ENCODE measurements at regions not wholly inside any gene's neighbourhood (a gene's known extent, or its start where the extent isn't known, plus 50 kb on each side); places are given as distances from the start of the nearest gene placed in this dataset.

- TF ChIP-seq, protein P1, sequence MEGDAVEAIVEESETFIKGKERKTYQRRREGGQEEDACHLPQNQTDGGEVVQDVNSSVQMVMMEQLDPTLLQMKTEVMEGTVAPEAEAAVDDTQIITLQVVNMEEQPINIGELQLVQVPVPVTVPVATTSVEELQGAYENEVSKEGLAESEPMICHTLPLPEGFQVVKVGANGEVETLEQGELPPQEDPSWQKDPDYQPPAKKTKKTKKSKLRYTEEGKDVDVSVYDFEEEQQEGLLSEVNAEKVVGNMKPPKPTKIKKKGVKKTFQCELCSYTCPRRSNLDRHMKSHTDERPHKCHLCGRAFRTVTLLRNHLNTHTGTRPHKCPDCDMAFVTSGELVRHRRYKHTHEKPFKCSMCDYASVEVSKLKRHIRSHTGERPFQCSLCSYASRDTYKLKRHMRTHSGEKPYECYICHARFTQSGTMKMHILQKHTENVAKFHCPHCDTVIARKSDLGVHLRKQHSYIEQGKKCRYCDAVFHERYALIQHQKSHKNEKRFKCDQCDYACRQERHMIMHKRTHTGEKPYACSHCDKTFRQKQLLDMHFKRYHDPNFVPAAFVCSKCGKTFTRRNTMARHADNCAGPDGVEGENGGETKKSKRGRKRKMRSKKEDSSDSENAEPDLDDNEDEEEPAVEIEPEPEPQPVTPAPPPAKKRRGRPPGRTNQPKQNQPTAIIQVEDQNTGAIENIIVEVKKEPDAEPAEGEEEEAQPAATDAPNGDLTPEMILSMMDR (IDR thresholded peaks at IDR 0.05): no peak
- TF ChIP-seq REST (IDR thresholded peaks at IDR 0.05; ENCODE audit: insufficient read depth in 1 of 2, low read depth in 2 of 2, low read length in 1 of 2): no peak
These were observed 123.6 kb downstream of the CDC5L start for GRCh38 chr6:44511126-44511525.
